SU-DHL-6 (cell line): ENCODE measurements at regions not wholly inside any gene's neighbourhood (a gene's known extent, or its start where the extent isn't known, plus 50 kb on each side); places are given as distances from the start of the nearest gene placed in this dataset.

Experiments used
- H2AFZ ChIP-seq: fragments of 200-600 bp; sonication (generic); 2 replicates; pipeline ENCODE4 v1.6.1; 2014; ENCODE audit warnings: low read depth, mild to moderate bottlenecking, moderate library complexity, mixed read lengths, antibody characterized with exemption, low read length; ENCODE audit not compliant: severe bottlenecking
- H3F3A ChIP-seq: fragments of 200-600 bp; shearing (Covaris generic); 2 replicates; pipeline ENCODE4 v1.6.0; 2016; ENCODE audit warnings: antibody characterized with exemption, mild to moderate bottlenecking; ENCODE audit not compliant: insufficient read depth
- H3K27ac ChIP-seq: fragments of 200-600 bp; sonication (generic); 2 replicates; pipeline ENCODE4 v1.5.1; 2016; ENCODE audit warnings: low read depth, mild to moderate bottlenecking, low read length, moderate library complexity, mixed read lengths
- H3K27me3 ChIP-seq: fragments of 200-600 bp; sonication (generic), shearing (Covaris generic); 2 replicates; pipeline ENCODE4 v1.6.0; 2014; ENCODE audit warnings: mild to moderate bottlenecking, low read length
- H3K36me3 ChIP-seq: fragments of 200-600 bp; sonication (generic); 2 replicates; pipeline ENCODE4 v1.6.1; 2014; ENCODE audit warnings: mild to moderate bottlenecking, low read length, mixed read lengths
- H3K4me2 ChIP-seq: fragments of 300-600, 200-600 bp; shearing (Covaris generic), sonication (generic); 2 replicates; pipeline ENCODE4 v1.6.0; 2014; ENCODE audit warnings: low read length, low read depth, mild to moderate bottlenecking; ENCODE audit not compliant: poor library complexity, severe bottlenecking
- H3K4me3 ChIP-seq: fragments of 200-600 bp; sonication (generic); 2 replicates; pipeline ENCODE4 v1.5.1; 2014; ENCODE audit warnings: antibody characterized with exemption, low read length, mild to moderate bottlenecking, mixed read lengths; ENCODE audit not compliant: insufficient read depth, poor library complexity, severe bottlenecking
- H3K79me2 ChIP-seq: fragments of 200-600 bp; sonication (generic); 2 replicates; pipeline ENCODE4 v1.6.1; 2014; ENCODE audit warnings: mild to moderate bottlenecking, low read length, moderate library complexity; ENCODE audit not compliant: insufficient read depth
- H3K9ac ChIP-seq: fragments of 200-600 bp; sonication (generic); 2 replicates; pipeline ENCODE4 v1.7.0; 2014; ENCODE audit warnings: mild to moderate bottlenecking, low read length
- H3K9me2 ChIP-seq: fragments of 200-600 bp; sonication (generic); replicated peaks from 2 replicates; pipeline ENCODE4 v1.6.1; 2014; ENCODE audit warnings: low read length; ENCODE audit not compliant: insufficient read depth
- H3K9me3 ChIP-seq: fragments of 200-600 bp; sonication (generic); 2 replicates; pipeline ENCODE4 v1.6.1; 2014; ENCODE audit warnings: low read length, mixed read lengths; ENCODE audit not compliant: insufficient read depth
- H4K20me1 ChIP-seq: fragments of 200-600 bp; sonication (generic); 2 replicates; pipeline ENCODE4 v1.6.1; 2014; ENCODE audit warnings: low read depth, mild to moderate bottlenecking, antibody characterized with exemption, low read length, moderate library complexity, mixed read lengths
- EZH2phosphoT487 ChIP-seq: fragments of 200-600 bp; sonication (generic), shearing (Covaris generic); conservative IDR thresholded peaks from 2 replicates; pipeline ENCODE4 v1.6.1; 2018; ENCODE audit warnings: mild to moderate bottlenecking, antibody characterized with exemption, low read length, moderate library complexity, mixed read lengths
- TF ChIP-seq, protein P1 (sequence below): fragments of 200-600 bp; sonication (generic); IDR thresholded peaks from one replicate; pipeline ENCODE4 v1.5.1; 2017; ENCODE audit warnings: antibody characterized with exemption, mild to moderate bottlenecking, low read length, moderate library complexity; ENCODE audit not compliant: insufficient read depth, poor library complexity, severe bottlenecking

DNA sequence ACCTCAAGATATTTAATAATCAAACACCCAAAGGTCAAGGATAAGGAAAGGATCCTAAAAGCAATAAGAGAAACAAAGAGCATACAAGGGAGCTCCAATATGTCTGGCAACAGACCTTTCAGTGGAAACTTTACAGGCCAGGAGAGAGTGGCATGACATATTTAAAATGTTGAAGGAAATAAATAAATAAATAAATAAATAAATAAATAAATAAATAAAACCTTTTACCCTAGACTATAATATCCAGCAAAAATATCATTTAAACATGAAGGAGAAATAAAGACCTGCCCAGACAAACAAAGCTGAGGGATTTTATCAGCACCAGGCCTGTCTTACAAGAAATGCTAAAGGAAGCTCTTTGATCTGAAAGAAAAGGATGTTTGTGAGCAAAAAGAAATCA lies 367.8 kb upstream of the PBX1 start:
- H3K4me2 ChIP-seq = no peak overlapping the region
- no peaks in the 10 kb centered on the region for H3K9me3 ChIP-seq
- H3K36me3 ChIP-seq = no peaks in the 10 kb centered on the region

DNA sequence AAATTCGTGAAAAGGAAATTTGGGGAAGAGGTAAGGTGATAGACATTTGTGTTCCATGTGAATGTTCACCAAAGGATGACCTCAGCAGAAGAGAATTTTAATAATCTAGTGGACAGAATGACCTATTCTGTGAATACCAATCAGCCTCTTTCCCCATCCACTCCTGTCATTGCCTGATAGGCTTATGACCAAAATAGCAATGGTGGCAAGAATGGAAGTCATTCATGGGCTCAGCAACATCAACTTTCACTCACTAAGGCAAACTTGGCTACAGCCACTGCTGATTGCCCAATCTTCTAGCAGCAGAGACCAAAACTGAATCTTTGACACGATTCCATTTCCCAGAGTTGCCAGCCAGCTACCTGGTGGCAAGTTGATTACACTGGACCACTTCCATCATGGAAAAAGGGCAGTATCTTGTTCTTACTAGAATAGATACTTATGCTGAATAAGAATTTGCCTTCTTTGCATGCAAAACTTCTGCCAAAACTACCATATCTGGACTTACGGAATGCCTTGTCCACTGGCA lies 348.7 kb upstream of the PBX1 start:
- H3K4me2 ChIP-seq = no peak overlapping the region
- H3K36me3 ChIP-seq = no peaks in the 10 kb centered on the region
- TF ChIP-seq, protein P1, sequence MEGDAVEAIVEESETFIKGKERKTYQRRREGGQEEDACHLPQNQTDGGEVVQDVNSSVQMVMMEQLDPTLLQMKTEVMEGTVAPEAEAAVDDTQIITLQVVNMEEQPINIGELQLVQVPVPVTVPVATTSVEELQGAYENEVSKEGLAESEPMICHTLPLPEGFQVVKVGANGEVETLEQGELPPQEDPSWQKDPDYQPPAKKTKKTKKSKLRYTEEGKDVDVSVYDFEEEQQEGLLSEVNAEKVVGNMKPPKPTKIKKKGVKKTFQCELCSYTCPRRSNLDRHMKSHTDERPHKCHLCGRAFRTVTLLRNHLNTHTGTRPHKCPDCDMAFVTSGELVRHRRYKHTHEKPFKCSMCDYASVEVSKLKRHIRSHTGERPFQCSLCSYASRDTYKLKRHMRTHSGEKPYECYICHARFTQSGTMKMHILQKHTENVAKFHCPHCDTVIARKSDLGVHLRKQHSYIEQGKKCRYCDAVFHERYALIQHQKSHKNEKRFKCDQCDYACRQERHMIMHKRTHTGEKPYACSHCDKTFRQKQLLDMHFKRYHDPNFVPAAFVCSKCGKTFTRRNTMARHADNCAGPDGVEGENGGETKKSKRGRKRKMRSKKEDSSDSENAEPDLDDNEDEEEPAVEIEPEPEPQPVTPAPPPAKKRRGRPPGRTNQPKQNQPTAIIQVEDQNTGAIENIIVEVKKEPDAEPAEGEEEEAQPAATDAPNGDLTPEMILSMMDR = no peak
- TF ChIP-seq EZH2phosphoT487 = no peak
- H3K27ac ChIP-seq = no peak overlapping the region
- H4K20me1 ChIP-seq = no peaks in the 10 kb centered on the region
- H3K9ac ChIP-seq = no peak overlapping the region
- no peak overlapping the region for H3K4me3 ChIP-seq
- no peaks in the 10 kb centered on the region for H3K9me2 ChIP-seq
- no peaks in the 10 kb centered on the region for H3F3A ChIP-seq
- no peaks in the 10 kb centered on the region for H3K27me3 ChIP-seq
- no peaks in the 10 kb centered on the region for H3K9me3 ChIP-seq
- no peaks in the 10 kb centered on the region for H3K79me2 ChIP-seq
- H2AFZ ChIP-seq = no peak overlapping the region

More for the DNA sequence above, 367.8 kb upstream of the PBX1 start:
- H3K79me2 ChIP-seq = no peaks in the 10 kb centered on the region
- H3K9ac ChIP-seq = no peak overlapping the region
- H3K4me3 ChIP-seq = no peak overlapping the region
- no peaks in the 10 kb centered on the region for H3K27me3 ChIP-seq
- H4K20me1 ChIP-seq = no peaks in the 10 kb centered on the region
- no peak overlapping the region for H2AFZ ChIP-seq
- H3K27ac ChIP-seq = no peak overlapping the region
- no peaks in the 10 kb centered on the region for H3K9me2 ChIP-seq
- TF ChIP-seq, protein P1 = no peak
- TF ChIP-seq EZH2phosphoT487 = no peak
- no peaks in the 10 kb centered on the region for H3F3A ChIP-seq

DNA sequence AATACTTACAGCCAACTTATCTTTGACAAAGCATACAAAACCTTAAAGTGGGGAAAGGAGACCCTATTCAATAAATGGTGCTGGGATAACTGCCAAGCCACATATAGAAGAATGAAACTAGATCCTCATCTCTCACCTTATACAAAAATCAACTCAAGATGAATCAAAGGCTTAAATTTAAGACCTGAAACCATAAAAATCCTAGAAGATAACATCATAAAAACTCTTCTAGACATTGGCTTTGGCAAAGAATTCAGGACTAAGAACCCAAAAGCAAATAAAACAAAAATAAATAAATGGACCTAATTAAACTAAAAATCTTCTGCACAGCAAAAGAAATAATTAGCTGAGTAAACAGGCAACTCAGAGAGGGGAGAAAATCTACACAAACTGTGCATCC lies 335.6 kb upstream of the PBX1 start:
- Histone ChIP-seq H3F3A (no peaks in the 10 kb centered on the region), H3K27ac (no peak overlapping the region), H3K4me2 (no peak overlapping the region), H3K36me3 (no peaks in the 10 kb centered on the region), H3K27me3 (no peaks in the 10 kb centered on the region), H2AFZ (no peak overlapping the region), H3K9me3 (no peaks in the 10 kb centered on the region), H3K79me2 (no peaks in the 10 kb centered on the region), H3K9me2 (no peaks in the 10 kb centered on the region), H4K20me1 (no peaks in the 10 kb centered on the region), H3K9ac (no peak overlapping the region), H3K4me3 (no peak overlapping the region)
- TF ChIP-seq EZH2phosphoT487 = no peak
- TF ChIP-seq, protein P1 = no peak
